ENCODE measurements at regions not wholly inside any gene's neighbourhood (a gene's known extent, or its start where the extent isn't known, plus 50 kb on each side); places are given as distances from the start of the nearest gene placed in this dataset. TPM values are rescaled to one million over a fixed set of nuclear protein-coding genes. Genes with fewer than 3 reads are reported as not detected.

- no peak for DNase-seq (ENCODE audit: low read depth)
- no peak for TF ChIP-seq CTCF (IDR thresholded peaks at IDR 0.05; ENCODE audit: insufficient read depth, low read depth, low read length)
Observed at GRCh38 chr3:25362118-25362517, 65.9 kb upstream of the RARB start.

GRCh38 chr3:25365636-25366035 is 62.4 kb upstream of the RARB start:
- no peak for DNase-seq (ENCODE audit: low read depth)
- H3K4me3 ChIP-seq (ENCODE audit: low read depth, low read length) = no peak overlapping the region
- TF ChIP-seq CTCF (IDR thresholded peaks at IDR 0.05; ENCODE audit: insufficient read depth, low read depth, low read length) = no peak

More at GRCh38 chr3:25362118-25362517, 65.9 kb upstream of the RARB start:
- H3K4me3 ChIP-seq (ENCODE audit: low read depth, low read length) = no peak overlapping the region

- no peak for TF ChIP-seq CTCF (IDR thresholded peaks at IDR 0.05; ENCODE audit: insufficient read depth, low read depth, low read length)
- DNase-seq (ENCODE audit: low read depth) = no peak
- H3K4me3 ChIP-seq (ENCODE audit: low read depth, low read length) = no peak overlapping the region
Observed at GRCh38 chr3:25367025-25367424, 61.0 kb upstream of the RARB start.

GRCh38 chr3:25372167-25372566 is 55.9 kb upstream of the RARB start:
- no peak for TF ChIP-seq CTCF (IDR thresholded peaks at IDR 0.05; ENCODE audit: insufficient read depth, low read depth, low read length)
- no peak for DNase-seq (ENCODE audit: low read depth)
- H3K4me3 ChIP-seq (ENCODE audit: low read depth, low read length) = no peak overlapping the region

- no peak overlapping the region for H3K4me3 ChIP-seq (ENCODE audit: low read depth, low read length)
- DNase-seq (ENCODE audit: low read depth) = no peak
- no peak for TF ChIP-seq CTCF (IDR thresholded peaks at IDR 0.05; ENCODE audit: insufficient read depth, low read depth, low read length)
Observed at GRCh38 chr3:25376340-25376739, 51.7 kb upstream of the RARB start.

GRCh38 chr3:25377042-25377441 is 51.0 kb upstream of the RARB start:
- no peak for DNase-seq (ENCODE audit: low read depth)
- H3K4me3 ChIP-seq (ENCODE audit: low read depth, low read length) = no peak overlapping the region
- no peak for TF ChIP-seq CTCF (IDR thresholded peaks at IDR 0.05; ENCODE audit: insufficient read depth, low read depth, low read length)

Small RNA genes lying in the stretch of these regions (small RNA-seq; reads per million reads assigned to genes)
- not detected for gene RN7SL216P
- not detected for gene RNA5SP125
- gene RNA5SP126 = not detected
